ENCODE measurements at regions not wholly inside any gene's neighbourhood (a gene's known extent, or its start where the extent isn't known, plus 50 kb on each side); places are given as distances from the start of the nearest gene placed in this dataset.

DNA sequence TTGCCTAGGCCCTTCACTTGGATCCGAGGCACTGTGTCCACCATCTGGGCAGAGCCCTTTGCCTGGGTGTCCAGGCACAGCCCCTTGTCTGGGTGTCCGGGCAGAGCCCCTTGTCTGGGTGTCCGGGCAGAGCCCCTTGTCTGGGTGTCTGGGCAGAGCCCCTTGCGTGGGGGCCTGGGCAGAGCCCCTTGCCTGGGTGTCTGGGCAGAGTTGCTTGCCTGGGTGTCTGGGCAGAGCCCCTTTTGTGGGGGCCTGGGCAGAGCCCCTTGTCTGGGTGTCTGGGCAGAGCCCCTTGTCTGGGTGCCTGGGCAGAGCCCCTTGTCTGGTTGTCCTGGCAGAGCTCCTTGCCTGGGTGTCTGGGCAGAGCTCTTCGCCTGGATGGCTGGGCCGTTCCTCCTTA, 443.4 kb upstream of the CDH4 start:
- no peak for TF ChIP-seq RFX5 (IDR thresholded peaks at IDR 0.05)
- TF ChIP-seq, protein P1, sequence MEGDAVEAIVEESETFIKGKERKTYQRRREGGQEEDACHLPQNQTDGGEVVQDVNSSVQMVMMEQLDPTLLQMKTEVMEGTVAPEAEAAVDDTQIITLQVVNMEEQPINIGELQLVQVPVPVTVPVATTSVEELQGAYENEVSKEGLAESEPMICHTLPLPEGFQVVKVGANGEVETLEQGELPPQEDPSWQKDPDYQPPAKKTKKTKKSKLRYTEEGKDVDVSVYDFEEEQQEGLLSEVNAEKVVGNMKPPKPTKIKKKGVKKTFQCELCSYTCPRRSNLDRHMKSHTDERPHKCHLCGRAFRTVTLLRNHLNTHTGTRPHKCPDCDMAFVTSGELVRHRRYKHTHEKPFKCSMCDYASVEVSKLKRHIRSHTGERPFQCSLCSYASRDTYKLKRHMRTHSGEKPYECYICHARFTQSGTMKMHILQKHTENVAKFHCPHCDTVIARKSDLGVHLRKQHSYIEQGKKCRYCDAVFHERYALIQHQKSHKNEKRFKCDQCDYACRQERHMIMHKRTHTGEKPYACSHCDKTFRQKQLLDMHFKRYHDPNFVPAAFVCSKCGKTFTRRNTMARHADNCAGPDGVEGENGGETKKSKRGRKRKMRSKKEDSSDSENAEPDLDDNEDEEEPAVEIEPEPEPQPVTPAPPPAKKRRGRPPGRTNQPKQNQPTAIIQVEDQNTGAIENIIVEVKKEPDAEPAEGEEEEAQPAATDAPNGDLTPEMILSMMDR (IDR thresholded peaks at IDR 0.05): no peak
- TF ChIP-seq, protein P2, sequence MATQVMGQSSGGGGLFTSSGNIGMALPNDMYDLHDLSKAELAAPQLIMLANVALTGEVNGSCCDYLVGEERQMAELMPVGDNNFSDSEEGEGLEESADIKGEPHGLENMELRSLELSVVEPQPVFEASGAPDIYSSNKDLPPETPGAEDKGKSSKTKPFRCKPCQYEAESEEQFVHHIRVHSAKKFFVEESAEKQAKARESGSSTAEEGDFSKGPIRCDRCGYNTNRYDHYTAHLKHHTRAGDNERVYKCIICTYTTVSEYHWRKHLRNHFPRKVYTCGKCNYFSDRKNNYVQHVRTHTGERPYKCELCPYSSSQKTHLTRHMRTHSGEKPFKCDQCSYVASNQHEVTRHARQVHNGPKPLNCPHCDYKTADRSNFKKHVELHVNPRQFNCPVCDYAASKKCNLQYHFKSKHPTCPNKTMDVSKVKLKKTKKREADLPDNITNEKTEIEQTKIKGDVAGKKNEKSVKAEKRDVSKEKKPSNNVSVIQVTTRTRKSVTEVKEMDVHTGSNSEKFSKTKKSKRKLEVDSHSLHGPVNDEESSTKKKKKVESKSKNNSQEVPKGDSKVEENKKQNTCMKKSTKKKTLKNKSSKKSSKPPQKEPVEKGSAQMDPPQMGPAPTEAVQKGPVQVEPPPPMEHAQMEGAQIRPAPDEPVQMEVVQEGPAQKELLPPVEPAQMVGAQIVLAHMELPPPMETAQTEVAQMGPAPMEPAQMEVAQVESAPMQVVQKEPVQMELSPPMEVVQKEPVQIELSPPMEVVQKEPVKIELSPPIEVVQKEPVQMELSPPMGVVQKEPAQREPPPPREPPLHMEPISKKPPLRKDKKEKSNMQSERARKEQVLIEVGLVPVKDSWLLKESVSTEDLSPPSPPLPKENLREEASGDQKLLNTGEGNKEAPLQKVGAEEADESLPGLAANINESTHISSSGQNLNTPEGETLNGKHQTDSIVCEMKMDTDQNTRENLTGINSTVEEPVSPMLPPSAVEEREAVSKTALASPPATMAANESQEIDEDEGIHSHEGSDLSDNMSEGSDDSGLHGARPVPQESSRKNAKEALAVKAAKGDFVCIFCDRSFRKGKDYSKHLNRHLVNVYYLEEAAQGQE (IDR thresholded peaks at IDR 0.05): no peak
- no peak for TF ChIP-seq POLR2A (IDR thresholded peaks at IDR 0.05; ENCODE audit: low read length)
- TF ChIP-seq, protein P3, sequence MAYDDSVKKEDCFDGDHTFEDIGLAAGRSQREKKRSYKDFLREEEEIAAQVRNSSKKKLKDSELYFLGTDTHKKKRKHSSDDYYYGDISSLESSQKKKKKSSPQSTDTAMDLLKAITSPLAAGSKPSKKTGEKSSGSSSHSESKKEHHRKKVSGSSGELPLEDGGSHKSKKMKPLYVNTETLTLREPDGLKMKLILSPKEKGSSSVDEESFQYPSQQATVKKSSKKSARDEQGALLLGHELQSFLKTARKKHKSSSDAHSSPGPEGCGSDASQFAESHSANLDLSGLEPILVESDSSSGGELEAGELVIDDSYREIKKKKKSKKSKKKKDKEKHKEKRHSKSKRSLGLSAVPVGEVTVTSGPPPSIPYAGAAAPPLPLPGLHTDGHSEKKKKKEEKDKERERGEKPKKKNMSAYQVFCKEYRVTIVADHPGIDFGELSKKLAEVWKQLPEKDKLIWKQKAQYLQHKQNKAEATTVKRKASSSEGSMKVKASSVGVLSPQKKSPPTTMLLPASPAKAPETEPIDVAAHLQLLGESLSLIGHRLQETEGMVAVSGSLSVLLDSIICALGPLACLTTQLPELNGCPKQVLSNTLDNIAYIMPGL (CRISPR knock-in tag; IDR thresholded peaks at IDR 0.05; ENCODE audit: borderline replicate concordance): no peak
- no peak for TF ChIP-seq MAFK (IDR thresholded peaks at IDR 0.05; ENCODE audit: partially characterized antibody)
- TF ChIP-seq POLR2AphosphoS2 (conservative IDR thresholded peaks at IDR 0.05; ENCODE audit: low read length): no peak
- TF ChIP-seq MYC (IDR thresholded peaks at IDR 0.05; ENCODE audit: borderline replicate concordance, low read length): no peak
